Panc1 (cell line): ENCODE measurements at regions not wholly inside any gene's neighbourhood (a gene's known extent, or its start where the extent isn't known, plus 50 kb on each side); places are given as distances from the start of the nearest gene placed in this dataset.
A peak's percentile ranks its signal among the peaks of the same experiment; 100 is the strongest.

Experiments used
- ATAC-seq: fragments of 200-7000 bp; cut with Tn5 transposase; 2 replicates; pipeline ENCODE4 v1.9.1; 2020; ENCODE audit warnings: mild to moderate bottlenecking, moderate library complexity
- BruUV-seq: library from RNA; stranded (reverse); fragments of 400-500 nt; replicated peaks from 2 replicates; lab custom pipeline; 2021; lab: Mats Ljungman, UMichigan
- CTCF ChIA-PET: fragments of 300-600 bp; sonication (Branson Sonifier 250); formaldehyde crosslinking; loops from one replicate; lab custom pipeline; 2022; ENCODE audit warnings: antibody characterized with exemption; lab: Charles Lee
- POLR2A ChIA-PET: fragments of 300-600 bp; sonication (Branson Sonifier 250); formaldehyde crosslinking; loops from one replicate; lab custom pipeline; 2022; ENCODE audit warnings: antibody characterized with exemption; lab: Charles Lee
- DNase-seq: peaks from one replicate; pipeline ENCODE4 v3.0.0-alpha.2; 2010; ENCODE audit warnings: low read depth, low spot score
- H3K27ac ChIP-seq: 2 replicates; pipeline ENCODE4 v1.5.1; 2011; ENCODE audit warnings: mild to moderate bottlenecking, low read length, inconsistent platforms
- H3K27me3 ChIP-seq: fragments of 200-500 bp; sonication (Bioruptor generic); 2 replicates; pipeline ENCODE4 v1.6.0; 2014; ENCODE audit warnings: low read length, inconsistent platforms; ENCODE audit not compliant: control insufficient read depth, insufficient read depth
- H3K36me3 ChIP-seq: fragments of 200-500 bp; sonication (Bioruptor generic); 2 replicates; pipeline ENCODE4 v1.5.1; 2014; ENCODE audit warnings: inconsistent platforms, mild to moderate bottlenecking, low read length, moderate library complexity; ENCODE audit not compliant: control insufficient read depth, insufficient read depth
- H3K4me1 ChIP-seq: 2 replicates; pipeline ENCODE4 v1.5.1; 2011; ENCODE audit warnings: inconsistent platforms, mild to moderate bottlenecking, low read length, moderate library complexity; ENCODE audit not compliant: control insufficient read depth, insufficient read depth
- H3K4me3 ChIP-seq, 2 experiments: 2 replicates each; pipeline ENCODE4 v1.5.1; 2011 to 2012; ENCODE audit warnings: low read depth in 2 of 2, low read length in 2 of 2, mild to moderate bottlenecking in 2 of 2, inconsistent platforms in 1 of 2, moderate library complexity in 1 of 2
- H3K9me3 ChIP-seq: fragments of 200-500 bp; sonication (Bioruptor generic); 2 replicates; pipeline ENCODE4 v1.5.1; 2014; ENCODE audit warnings: low read depth, mild to moderate bottlenecking, inconsistent platforms, low read length, moderate library complexity; ENCODE audit not compliant: control insufficient read depth, insufficient read depth
- POLR2AphosphoS5 ChIP-seq: IDR thresholded peaks from 2 replicates; pipeline ENCODE4 v1.6.1; 2012; ENCODE audit warnings: mild to moderate bottlenecking, low read depth, low read length, moderate library complexity
- REST ChIP-seq, 2 experiments: IDR thresholded peaks; 2 replicates each; pipeline ENCODE4 v1.6.1; 2011 to 2012; ENCODE audit warnings: low read depth in 2 of 2, control low read depth in 1 of 2, low read length in 1 of 2, mild to moderate bottlenecking in 1 of 2, moderate library complexity in 1 of 2; ENCODE audit not compliant: insufficient read depth in 1 of 2
- SIN3A ChIP-seq: IDR thresholded peaks from 2 replicates; pipeline ENCODE4 v1.6.1; 2012; ENCODE audit warnings: low read depth, mild to moderate bottlenecking, low read length, moderate library complexity, borderline replicate concordance; ENCODE audit not compliant: insufficient read depth
- TCF7L2 ChIP-seq: IDR thresholded peaks from 2 replicates; pipeline ENCODE4 v1.6.1; 2011; ENCODE audit warnings: mild to moderate bottlenecking, low read depth, low read length, inconsistent platforms
- in situ Hi-C: cut with HindIII; loops from 2 replicates; pipeline ENCODE4 v1.10.0; 2016; ENCODE audit warnings: low sequenced_read_pairs, low pct_unique_long_range_greater_than_20kb
- intact Hi-C: fragments of 100-400 bp; cut with micrococcal nuclease; formaldehyde crosslinking; loops from one replicate; pipeline ENCODE4 v1.10.0; 2022; ENCODE audit not compliant: unreplicated experiment
- TF ChIP-seq, protein P1 (sequence below): fragments of 450-650 bp; IDR thresholded peaks from 2 replicates; pipeline ENCODE4 v1.5.1; 2017; ENCODE audit warnings: mild to moderate bottlenecking

- ChIA-PET CTCF (no interaction called here), POLR2A (interaction anchor here (0.6 kb wide), 1 partner anchor 178 kb away, joined by 7 read pairs; no protein-coding TSS in a partner anchor)
- no TSS peak for BruUV-seq
- ATAC-seq (no peak), DNase-seq (no peak)
- no peaks in the 10 kb centered on the region for H3K36me3 ChIP-seq
- H3K27ac ChIP-seq = no peak overlapping the region
- no peak for TF ChIP-seq POLR2AphosphoS5
- no peak for TF ChIP-seq TCF7L2
- no peak for TF ChIP-seq SIN3A
- TF ChIP-seq, protein P1, sequence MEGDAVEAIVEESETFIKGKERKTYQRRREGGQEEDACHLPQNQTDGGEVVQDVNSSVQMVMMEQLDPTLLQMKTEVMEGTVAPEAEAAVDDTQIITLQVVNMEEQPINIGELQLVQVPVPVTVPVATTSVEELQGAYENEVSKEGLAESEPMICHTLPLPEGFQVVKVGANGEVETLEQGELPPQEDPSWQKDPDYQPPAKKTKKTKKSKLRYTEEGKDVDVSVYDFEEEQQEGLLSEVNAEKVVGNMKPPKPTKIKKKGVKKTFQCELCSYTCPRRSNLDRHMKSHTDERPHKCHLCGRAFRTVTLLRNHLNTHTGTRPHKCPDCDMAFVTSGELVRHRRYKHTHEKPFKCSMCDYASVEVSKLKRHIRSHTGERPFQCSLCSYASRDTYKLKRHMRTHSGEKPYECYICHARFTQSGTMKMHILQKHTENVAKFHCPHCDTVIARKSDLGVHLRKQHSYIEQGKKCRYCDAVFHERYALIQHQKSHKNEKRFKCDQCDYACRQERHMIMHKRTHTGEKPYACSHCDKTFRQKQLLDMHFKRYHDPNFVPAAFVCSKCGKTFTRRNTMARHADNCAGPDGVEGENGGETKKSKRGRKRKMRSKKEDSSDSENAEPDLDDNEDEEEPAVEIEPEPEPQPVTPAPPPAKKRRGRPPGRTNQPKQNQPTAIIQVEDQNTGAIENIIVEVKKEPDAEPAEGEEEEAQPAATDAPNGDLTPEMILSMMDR = no peak
- TF ChIP-seq REST (IDR thresholded peaks at IDR 0.05; ENCODE audit: insufficient read depth in 1 of 2, low read depth in 2 of 2, low read length in 1 of 2) = no peak
- H3K4me1 ChIP-seq = no peaks in the 10 kb centered on the region
- intact Hi-C loops (no loop called here), in situ Hi-C loops (no loop called here)
- no peak overlapping the region for H3K4me3 ChIP-seq
- H3K9me3 ChIP-seq = no peaks in the 10 kb centered on the region
- H3K27me3 ChIP-seq = no peaks in the 10 kb centered on the region
These were observed 147.3 kb downstream of the KCNRG start for GRCh38 chr13:50162567-50162966.

- no peaks in the 10 kb centered on the region for H3K36me3 ChIP-seq
- BruUV-seq = no TSS peak
- in situ Hi-C loops = no loop called here
- no peak for ATAC-seq
- no peaks in the 10 kb centered on the region for H3K4me1 ChIP-seq
- no peaks in the 10 kb centered on the region for H3K9me3 ChIP-seq
- TF ChIP-seq TCF7L2 (no peak), SIN3A (no peak), POLR2AphosphoS5 (no peak), REST (IDR thresholded peaks at IDR 0.05; ENCODE audit: insufficient read depth in 1 of 2, low read depth in 2 of 2, low read length in 1 of 2) (no peak)
- TF ChIP-seq, protein P1 = no peak; the same call in 1 of the 2 replicates
- H3K27ac ChIP-seq = peak overlapping the region; percentile 12; the same call in 1 of the 2 replicates
- H3K27me3 ChIP-seq = no peaks in the 10 kb centered on the region
- CTCF ChIA-PET = no interaction called here
- POLR2A ChIA-PET = no interaction called here
- H3K4me3 ChIP-seq = no peak overlapping the region
- no peak for DNase-seq
- intact Hi-C loops = no loop called here
These were observed 152.1 kb downstream of the KCNRG start for GRCh38 chr13:50167224-50167947.
